GM06990 (cell line): ENCODE measurements at regions not wholly inside any gene's neighbourhood (a gene's known extent, or its start where the extent isn't known, plus 50 kb on each side); places are given as distances from the start of the nearest gene placed in this dataset.

Source experiments
- DNase-seq: peaks from one replicate; pipeline ENCODE4 v3.0.0-alpha.2; 2011; ENCODE audit not compliant: insufficient read length; ENCODE audit errors: extremely low read depth
- H3K27me3 ChIP-seq: replicated peaks from 2 replicates; pipeline ENCODE4 v1.6.0; 2011; ENCODE audit warnings: low read length; ENCODE audit not compliant: control insufficient read depth, insufficient read depth
- H3K36me3 ChIP-seq: 2 replicates; pipeline ENCODE4 v1.5.1; 2011; ENCODE audit warnings: low read length; ENCODE audit not compliant: control insufficient read depth, insufficient read depth
- H3K4me3 ChIP-seq: replicated peaks from 2 replicates; pipeline ENCODE4 v1.5.1; 2011; ENCODE audit warnings: low read depth, mild to moderate bottlenecking, control low read depth, low read length
- TF ChIP-seq, protein P1 (sequence below): IDR thresholded peaks from 2 replicates; pipeline ENCODE4 v1.5.1; 2011; ENCODE audit warnings: low read length, control low read depth, mild to moderate bottlenecking, inconsistent platforms; ENCODE audit not compliant: insufficient read depth, poor library complexity, severe bottlenecking

DNA sequence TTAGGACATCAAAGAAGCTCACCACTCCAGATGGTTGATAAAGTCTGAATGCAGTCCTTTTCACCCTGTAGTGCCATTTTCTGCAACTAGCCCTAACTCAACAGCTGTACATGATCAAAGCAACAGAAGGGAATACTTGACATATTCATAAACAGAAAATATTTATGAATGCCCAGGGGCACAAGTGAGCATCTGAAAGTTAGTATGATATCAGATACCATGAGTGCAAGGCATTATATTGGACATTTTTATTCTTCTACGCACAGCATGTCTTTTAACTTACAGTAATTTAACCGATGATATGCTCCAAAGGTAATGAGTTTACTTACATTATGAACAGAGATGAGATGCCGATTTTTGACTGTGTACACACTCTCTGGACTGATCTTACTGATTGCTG lies 142.0 kb downstream of the MCHR2 start:
- Histone ChIP-seq H3K36me3 (no peaks in the 10 kb centered on the region), H3K27me3 (no peaks in the 10 kb centered on the region; the same call in 1 of the 2 replicates), H3K4me3 (no peak overlapping the region)
- no peak for DNase-seq
- TF ChIP-seq, protein P1, sequence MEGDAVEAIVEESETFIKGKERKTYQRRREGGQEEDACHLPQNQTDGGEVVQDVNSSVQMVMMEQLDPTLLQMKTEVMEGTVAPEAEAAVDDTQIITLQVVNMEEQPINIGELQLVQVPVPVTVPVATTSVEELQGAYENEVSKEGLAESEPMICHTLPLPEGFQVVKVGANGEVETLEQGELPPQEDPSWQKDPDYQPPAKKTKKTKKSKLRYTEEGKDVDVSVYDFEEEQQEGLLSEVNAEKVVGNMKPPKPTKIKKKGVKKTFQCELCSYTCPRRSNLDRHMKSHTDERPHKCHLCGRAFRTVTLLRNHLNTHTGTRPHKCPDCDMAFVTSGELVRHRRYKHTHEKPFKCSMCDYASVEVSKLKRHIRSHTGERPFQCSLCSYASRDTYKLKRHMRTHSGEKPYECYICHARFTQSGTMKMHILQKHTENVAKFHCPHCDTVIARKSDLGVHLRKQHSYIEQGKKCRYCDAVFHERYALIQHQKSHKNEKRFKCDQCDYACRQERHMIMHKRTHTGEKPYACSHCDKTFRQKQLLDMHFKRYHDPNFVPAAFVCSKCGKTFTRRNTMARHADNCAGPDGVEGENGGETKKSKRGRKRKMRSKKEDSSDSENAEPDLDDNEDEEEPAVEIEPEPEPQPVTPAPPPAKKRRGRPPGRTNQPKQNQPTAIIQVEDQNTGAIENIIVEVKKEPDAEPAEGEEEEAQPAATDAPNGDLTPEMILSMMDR: no peak

DNA sequence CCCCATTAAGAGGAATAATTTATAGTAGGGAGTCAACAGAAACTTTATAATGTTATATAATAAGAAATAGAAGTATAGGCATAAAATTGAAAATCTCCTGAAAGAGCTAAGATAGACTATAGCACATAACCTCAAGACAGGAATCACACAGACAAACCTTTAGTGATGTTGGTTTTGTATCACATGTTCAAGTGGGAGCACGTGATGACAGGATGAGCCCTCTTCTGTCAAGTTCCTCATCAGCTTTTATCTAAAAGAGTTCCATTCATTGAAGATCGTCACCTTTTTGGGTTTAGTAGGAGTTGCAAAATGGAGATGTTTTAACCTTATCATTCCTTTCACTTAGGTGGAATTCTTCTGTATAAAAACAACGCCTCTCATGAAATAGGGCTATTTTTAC lies 127.0 kb downstream of the MCHR2 start:
- TF ChIP-seq, protein P1: no peak
- H3K36me3 ChIP-seq: no peaks in the 10 kb centered on the region
- no peak for DNase-seq
- H3K27me3 ChIP-seq: no peaks in the 10 kb centered on the region; the same call in 1 of the 2 replicates
- no peak overlapping the region for H3K4me3 ChIP-seq

DNA sequence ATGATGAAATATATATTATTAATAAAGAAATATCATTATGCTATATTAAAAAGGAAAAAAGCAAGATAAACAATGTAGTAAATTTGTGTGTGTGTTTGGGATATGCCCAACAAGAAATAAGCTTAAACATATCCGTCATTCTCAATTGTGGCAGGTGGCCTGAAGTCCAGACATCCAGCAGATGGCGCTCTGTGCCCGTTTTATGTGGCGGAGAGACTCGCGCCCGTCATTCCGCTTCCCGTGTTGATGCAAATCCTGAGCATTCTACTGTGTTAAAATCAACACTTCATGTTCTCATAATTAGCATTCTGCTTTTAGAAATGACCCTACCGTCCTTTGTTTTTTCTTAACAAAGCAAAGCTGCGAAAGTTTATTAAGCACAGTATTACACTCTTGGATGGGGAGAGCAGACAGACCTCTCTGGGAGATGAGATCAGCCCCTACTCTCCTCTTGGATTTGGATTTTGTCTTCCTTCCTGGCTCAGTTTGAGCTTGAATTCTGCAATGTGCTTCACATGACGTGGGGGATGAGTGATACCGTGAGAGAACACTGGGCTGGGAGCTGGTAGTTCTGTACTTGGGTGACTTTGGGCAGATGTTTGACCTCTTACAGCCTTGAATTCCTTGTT lies 125.8 kb downstream of the MCHR2 start:
- Histone ChIP-seq H3K36me3 (no peaks in the 10 kb centered on the region), H3K27me3 (no peaks in the 10 kb centered on the region; the same call in 1 of the 2 replicates), H3K4me3 (no peak overlapping the region)
- peak; percentile 30 for DNase-seq
- TF ChIP-seq, protein P1: peak; percentile 81
